Mammary epithelial cell (primary cell): ENCODE measurements at regions not wholly inside any gene's neighbourhood (a gene's known extent, or its start where the extent isn't known, plus 50 kb on each side); places are given as distances from the start of the nearest gene placed in this dataset.
"Not testable (repeated sequence)": the region's sequence is repeated elsewhere in the genome, so short reads cannot be mapped to it uniquely, and the experiment has no call there.

Source experiments
- EZH2 ChIP-seq: IDR thresholded peaks from 2 replicates; pipeline ENCODE4 v1.6.1; 2012; ENCODE audit warnings: low read length, inconsistent platforms, borderline replicate concordance
- TF ChIP-seq, protein P1 (sequence below), 2 donors: IDR thresholded peaks in 1 of 2; conservative IDR thresholded peaks in 1 of 2; 2 replicates each; pipeline ENCODE4 v1.5.1; 2011 to 2012; ENCODE audit warnings: inconsistent platforms in 2 of 2, low read length in 2 of 2, mild to moderate bottlenecking in 2 of 2, control low read depth in 1 of 2, low read depth in 1 of 2; ENCODE audit not compliant: insufficient read depth in 1 of 2; ENCODE audit errors: extremely low read depth in 1 of 2

GRCh38 chr2:87432711-87433453, 315.0 kb upstream of the PLGLB2 start:
- TF ChIP-seq, protein P1, sequence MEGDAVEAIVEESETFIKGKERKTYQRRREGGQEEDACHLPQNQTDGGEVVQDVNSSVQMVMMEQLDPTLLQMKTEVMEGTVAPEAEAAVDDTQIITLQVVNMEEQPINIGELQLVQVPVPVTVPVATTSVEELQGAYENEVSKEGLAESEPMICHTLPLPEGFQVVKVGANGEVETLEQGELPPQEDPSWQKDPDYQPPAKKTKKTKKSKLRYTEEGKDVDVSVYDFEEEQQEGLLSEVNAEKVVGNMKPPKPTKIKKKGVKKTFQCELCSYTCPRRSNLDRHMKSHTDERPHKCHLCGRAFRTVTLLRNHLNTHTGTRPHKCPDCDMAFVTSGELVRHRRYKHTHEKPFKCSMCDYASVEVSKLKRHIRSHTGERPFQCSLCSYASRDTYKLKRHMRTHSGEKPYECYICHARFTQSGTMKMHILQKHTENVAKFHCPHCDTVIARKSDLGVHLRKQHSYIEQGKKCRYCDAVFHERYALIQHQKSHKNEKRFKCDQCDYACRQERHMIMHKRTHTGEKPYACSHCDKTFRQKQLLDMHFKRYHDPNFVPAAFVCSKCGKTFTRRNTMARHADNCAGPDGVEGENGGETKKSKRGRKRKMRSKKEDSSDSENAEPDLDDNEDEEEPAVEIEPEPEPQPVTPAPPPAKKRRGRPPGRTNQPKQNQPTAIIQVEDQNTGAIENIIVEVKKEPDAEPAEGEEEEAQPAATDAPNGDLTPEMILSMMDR (conservative IDR thresholded peaks at IDR 0.05 in 1 of 2, IDR thresholded peaks at IDR 0.05 in 1 of 2; ENCODE audit: extremely low read depth in 1 of 2, insufficient read depth in 1 of 2, low read depth in 1 of 2, low read length in 2 of 2) = not testable (repeated sequence)
- not testable (repeated sequence) for TF ChIP-seq EZH2
